H1 (cell line): ENCODE measurements at regions not wholly inside any gene's neighbourhood (a gene's known extent, or its start where the extent isn't known, plus 50 kb on each side); places are given as distances from the start of the nearest gene placed in this dataset.

Experiments
- CTCF ChIA-PET: fragments of 300-600 bp; sonication (Branson Sonifier 250); formaldehyde crosslinking; loops from one replicate; lab custom pipeline; 2021; ENCODE audit not compliant: partially characterized antibody; lab: Charles Lee
- POLR2A ChIA-PET: fragments of 300-600 bp; sonication (Branson Sonifier 250); formaldehyde crosslinking; loops from one replicate; lab custom pipeline; 2021; ENCODE audit warnings: inconsistent platforms; ENCODE audit not compliant: partially characterized antibody; lab: Charles Lee
- DNase-seq, 2 experiments: peaks; one replicate each; pipeline versions ENCODE4 v3.0.0 to v3.0.0-alpha.2; 2010 to 2022; ENCODE audit warnings: low spot score in 2 of 2, low read depth in 1 of 2, mixed read lengths in 1 of 2
- FAIRE-seq: peaks from 2 replicates; lab custom pipeline; 2011; peaks lifted over from hg19 to GRCh38; lab: Jason Lieb, UNC
- H2AFZ ChIP-seq: 2 replicates; pipeline ENCODE4 v1.8.1; 2012; ENCODE audit warnings: low read length, inconsistent platforms
- H2AK5ac ChIP-seq: 2 replicates; pipeline ENCODE4 v1.6.1; 2013; ENCODE audit warnings: low read depth, low read length
- H2BK120ac ChIP-seq: replicated peaks from 2 replicates; pipeline ENCODE3; 2013; ENCODE audit warnings: low read depth, low read length, inconsistent platforms
- H2BK12ac ChIP-seq: 2 replicates; pipeline ENCODE4 v1.6.1; 2013; ENCODE audit warnings: low read depth, low read length
- H2BK15ac ChIP-seq: 2 replicates; pipeline ENCODE4 v1.6.1; 2013; ENCODE audit warnings: low read length
- H2BK20ac ChIP-seq: 2 replicates; pipeline ENCODE4 v1.6.1; 2013; ENCODE audit warnings: low read length
- H2BK5ac ChIP-seq: 2 replicates; pipeline ENCODE4 v1.6.1; 2013; ENCODE audit warnings: low read depth, low read length
- H3K14ac ChIP-seq: 2 replicates; pipeline ENCODE4 v1.6.1; 2013; ENCODE audit warnings: inconsistent platforms; ENCODE audit not compliant: insufficient read length
- H3K18ac ChIP-seq: 2 replicates; pipeline ENCODE4 v1.6.1; 2013; ENCODE audit warnings: low read length; ENCODE audit errors: extremely low read depth
- H3K23ac ChIP-seq: 2 replicates; pipeline ENCODE4 v1.6.1; 2013; ENCODE audit warnings: inconsistent platforms; ENCODE audit not compliant: insufficient read length
- H3K23me2 ChIP-seq: 2 replicates; pipeline ENCODE4 v1.6.1; 2013; ENCODE audit warnings: low read depth, low read length
- H3K27ac ChIP-seq: 2 replicates; pipeline ENCODE4 v1.6.1; 2011; ENCODE audit warnings: low read depth, low read length, inconsistent platforms
- H3K27me3 ChIP-seq, 4 experiments: replicated peaks in 1 of 4; 1 replicate in 1 of 4; 2 replicates in 3 of 4; pipeline versions ENCODE4 v1.6.1 to v1.8.1; 2011 to 2013; ENCODE audit warnings: low read length in 3 of 4, mild to moderate bottlenecking in 3 of 4, inconsistent platforms in 2 of 4, mixed read lengths in 2 of 4, moderate library complexity in 1 of 4; ENCODE audit not compliant: control insufficient read depth in 3 of 4, insufficient read depth in 3 of 4; ENCODE audit errors: extremely low read depth in 1 of 4
- H3K36me3 ChIP-seq, 4 experiments: 2 replicates each; pipeline versions ENCODE4 v1.6.1 to v1.8.1; 2011 to 2013; ENCODE audit warnings: mild to moderate bottlenecking in 4 of 4, low read length in 3 of 4, moderate library complexity in 2 of 4, control low read depth in 1 of 4, inconsistent platforms in 1 of 4; ENCODE audit not compliant: insufficient read depth in 4 of 4, control insufficient read depth in 2 of 4
- H3K4ac ChIP-seq: replicated peaks from 2 replicates; pipeline ENCODE3; 2013; ENCODE audit warnings: low read length, low read depth, mixed read lengths, inconsistent platforms; ENCODE audit not compliant: insufficient read length
- H3K4me1 ChIP-seq, 4 experiments: replicated peaks in 1 of 4; 1 replicate in 1 of 4; 2 replicates in 3 of 4; pipeline versions ENCODE4 v1.6.1 to v1.8.1; 2011 to 2013; ENCODE audit warnings: low read length in 3 of 4, inconsistent platforms in 2 of 4, mixed read lengths in 1 of 4; ENCODE audit not compliant: insufficient read depth in 4 of 4, control insufficient read depth in 3 of 4
- H3K4me2 ChIP-seq, 2 experiments: 2 replicates each; pipeline versions ENCODE4 v1.6.1 to v1.8.1; 2011 to 2013; ENCODE audit warnings: low read depth in 2 of 2, low read length in 2 of 2, control low read depth in 1 of 2, inconsistent platforms in 1 of 2, mild to moderate bottlenecking in 1 of 2; ENCODE audit not compliant: insufficient read depth in 1 of 2
- H3K4me3 ChIP-seq, 4 experiments: fragments of 200-600, 300-600 bp in 1 of 4; sonication (generic), shearing (Covaris generic), sonication (Bioruptor Twin) in 1 of 4; 2 replicates each; pipeline versions ENCODE4 v1.5.1 to v1.8.1; 2011 to 2016; ENCODE audit warnings: low read length in 4 of 4, low read depth in 3 of 4, control low read depth in 2 of 4, inconsistent platforms in 2 of 4, mild to moderate bottlenecking in 2 of 4, mixed read lengths in 1 of 4, moderate library complexity in 1 of 4; ENCODE audit not compliant: insufficient read depth in 2 of 4; ENCODE audit errors: extremely low read depth in 1 of 4
- H3K56ac ChIP-seq: replicated peaks from 2 replicates; pipeline ENCODE3; 2013; ENCODE audit warnings: low read depth, mild to moderate bottlenecking, mixed read lengths, low read length, inconsistent platforms; ENCODE audit not compliant: insufficient read length
- H3K79me1 ChIP-seq: 2 replicates; pipeline ENCODE4 v1.6.1; 2013; ENCODE audit warnings: low read depth, low read length, control low read depth
- H3K79me2 ChIP-seq, 2 experiments: 2 replicates each; pipeline versions ENCODE4 v1.6.1 to v1.8.1; 2012 to 2013; ENCODE audit warnings: low read length in 2 of 2, mild to moderate bottlenecking in 2 of 2, inconsistent platforms in 1 of 2; ENCODE audit not compliant: insufficient read depth in 2 of 2, control insufficient read depth in 1 of 2
- H3K9ac ChIP-seq, 4 experiments: replicated peaks in 1 of 4; 1 replicate in 1 of 4; 2 replicates in 3 of 4; pipeline versions ENCODE4 v1.6.1 to v1.8.1; 2011 to 2013; ENCODE audit warnings: low read depth in 3 of 4, low read length in 3 of 4, control low read depth in 2 of 4, mild to moderate bottlenecking in 2 of 4, moderate library complexity in 2 of 4, inconsistent platforms in 1 of 4; ENCODE audit errors: extremely low read depth in 1 of 4
- H3K9me3 ChIP-seq, 2 experiments: 2 replicates each; pipeline versions ENCODE4 v1.6.1 to v1.8.1; 2012 to 2013; ENCODE audit warnings: mild to moderate bottlenecking in 2 of 2, moderate library complexity in 2 of 2, control low read depth in 1 of 2, inconsistent platforms in 1 of 2, low read depth in 1 of 2, low read length in 1 of 2, mixed read lengths in 1 of 2; ENCODE audit not compliant: insufficient read depth in 2 of 2
- H4K20me1 ChIP-seq, 2 experiments: replicated peaks in 1 of 2; 2 replicates each; pipeline versions ENCODE3 to v1.8.1; 2011 to 2013; ENCODE audit warnings: inconsistent platforms in 2 of 2, low read length in 2 of 2, mild to moderate bottlenecking in 1 of 2; ENCODE audit not compliant: insufficient read depth in 2 of 2, control insufficient read depth in 1 of 2
- H4K5ac ChIP-seq: 2 replicates; pipeline ENCODE4 v1.6.1; 2013; ENCODE audit warnings: low read length, low read depth, mixed read lengths, inconsistent platforms; ENCODE audit not compliant: insufficient read length
- H4K8ac ChIP-seq: 2 replicates; pipeline ENCODE4 v1.8.0; 2013; ENCODE audit warnings: mild to moderate bottlenecking, moderate library complexity, low read length, inconsistent platforms; ENCODE audit not compliant: insufficient read depth; ENCODE audit errors: extremely low read depth
- H4K91ac ChIP-seq: replicated peaks from 2 replicates; pipeline ENCODE3; 2013; ENCODE audit warnings: low read length, mixed read lengths, inconsistent platforms; ENCODE audit not compliant: insufficient read length
- BCL11A ChIP-seq, 2 experiments: IDR thresholded peaks; one replicate each; pipeline ENCODE4 v1.6.1; 2011; ENCODE audit warnings: low read depth in 2 of 2, low read length in 2 of 2, mild to moderate bottlenecking in 2 of 2
- RBBP5 ChIP-seq: IDR thresholded peaks from 2 replicates; pipeline ENCODE4 v1.7.1; 2012; ENCODE audit warnings: low read depth, mild to moderate bottlenecking, inconsistent platforms, low read length, moderate library complexity, borderline replicate concordance
- TCF12 ChIP-seq: IDR thresholded peaks from 2 replicates; pipeline ENCODE4 v1.6.1; 2011; ENCODE audit warnings: low read depth, mild to moderate bottlenecking, low read length
- WGBS, 2 experiments: shearing (Covaris generic) in 1 of 2; methylation state at CpG; one replicate each; pipeline versions ENCODE4 v1.1.6 to v1.1.7; 2013 to 2015; ENCODE audit warnings: low lambda C conversion rate in 2 of 2, mixed read lengths in 2 of 2, inconsistent platforms in 1 of 2, low coverage in 1 of 2, missing lambda C conversion rate in 1 of 2; ENCODE audit not compliant: insufficient replicate concordance in 2 of 2, insufficient coverage in 1 of 2, insufficient read length in 1 of 2; ENCODE audit errors: extremely low coverage in 1 of 2, missing lambda C conversion rate in 1 of 2; 5-methylcytosine and 5-hydroxymethylcytosine counted together

- CTCF ChIA-PET, result interaction anchor here (1.1 kb wide), 1 partner anchor 213 kb away, joined by 3 read pairs; no protein-coding TSS in a partner anchor
- Histone ChIP-seq H4K91ac (no peak overlapping the region), H2BK20ac (no peak overlapping the region), H3K4ac (no peak overlapping the region), H4K20me1 (no peaks in the 10 kb centered on the region), H2BK120ac (no peak overlapping the region), H3K23me2 (no peaks in the 10 kb centered on the region; the same call in 1 of the 2 replicates), H4K5ac (no peak overlapping the region), H3K9me3 (no peaks in the 10 kb centered on the region), H3K56ac (no peak overlapping the region), H3K23ac (no peak overlapping the region), H3K79me1 (no peaks in the 10 kb centered on the region), H3K79me2 (no peaks in the 10 kb centered on the region), H3K9ac (no peak overlapping the region), H3K4me3 (no peak overlapping the region), H2BK15ac (no peak overlapping the region), H3K36me3 (no peaks in the 10 kb centered on the region), H2BK12ac (no peak overlapping the region), H3K4me1 (peaks cover 0 to 5% (median 0%) of the 10 kb centered on the region in 4 experiments; a peak in 1 of 7 replicates), H2AFZ (no peak overlapping the region), H3K18ac (no peak overlapping the region), H3K4me2 (no peak overlapping the region), H2BK5ac (no peak overlapping the region), H4K8ac (no peak overlapping the region; the same call in 1 of the 2 replicates), H2AK5ac (no peak overlapping the region), H3K14ac (no peak overlapping the region), H3K27me3 (no peaks in the 10 kb centered on the region), H3K27ac (no peak overlapping the region)
- 67% methylated on average over 1 of the region's 1 CpG; no CpG with 5 or more reads in 1 of the 2 experiments for WGBS, 2 experiments
- FAIRE-seq (no peak), DNase-seq (no peak)
- TF ChIP-seq TCF12, result no peak
- no peak for TF ChIP-seq BCL11A (IDR thresholded peaks at IDR 0.05; ENCODE audit: low read depth in 2 of 2, low read length in 2 of 2)
- no peak for TF ChIP-seq RBBP5
- POLR2A ChIA-PET, result no interaction called here
Observed at GRCh38 chr22:34763496-34763895, 302.5 kb upstream of the ISX start.
